ENCODE measurements at regions not wholly inside any gene's neighbourhood (a gene's known extent, or its start where the extent isn't known, plus 50 kb on each side); places are given as distances from the start of the nearest gene placed in this dataset.
"Not testable (repeated sequence)": the region's sequence is repeated elsewhere in the genome, so short reads cannot be mapped to it uniquely, and the experiment has no call there.

DNA sequence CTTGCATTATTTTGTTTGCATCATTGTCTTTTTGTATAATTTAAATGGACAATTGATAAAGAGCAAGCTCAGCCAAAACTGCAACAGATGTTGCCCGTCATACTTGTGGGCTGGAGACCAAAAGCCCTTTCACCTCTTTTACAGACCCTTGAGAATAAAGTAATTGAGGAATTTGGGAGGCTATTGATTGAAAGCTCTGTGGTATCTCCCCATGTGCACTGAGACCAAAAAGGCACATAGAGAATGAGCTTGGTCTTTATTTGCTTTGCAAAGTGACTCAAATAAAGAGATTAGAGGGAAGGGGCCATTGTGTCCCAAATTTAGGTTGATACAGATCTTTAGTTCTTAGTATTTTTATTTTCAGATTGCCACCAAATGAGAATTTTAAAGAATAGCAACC, 617.6 kb downstream of the TRHDE start:
- TF ChIP-seq GATA1 (IDR thresholded peaks at IDR 0.05; ENCODE audit: low read depth, low read length) (no peak), POLR2A (IDR thresholded peaks at IDR 0.05; ENCODE audit: low read length) (no peak)
- no peak for DNase-seq

DNA sequence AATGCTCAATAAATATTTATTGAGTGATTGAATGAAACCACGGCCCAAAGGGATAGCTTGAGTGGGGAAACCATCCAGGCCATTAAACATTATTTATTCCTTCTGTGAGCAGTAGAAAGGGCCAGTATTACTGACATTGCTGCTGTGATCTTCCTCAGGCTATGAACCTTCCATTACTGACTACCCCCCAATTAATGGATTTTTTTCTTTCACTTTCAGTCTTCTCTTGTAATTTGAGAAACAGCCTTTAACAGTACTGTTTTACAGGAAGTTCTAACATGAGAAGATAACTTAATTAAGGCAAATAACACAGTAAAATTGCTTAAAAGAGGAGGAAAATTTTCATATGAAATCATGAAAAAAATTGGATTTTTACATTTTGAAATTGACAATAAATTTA, 629.5 kb downstream of the TRHDE start:
- TF ChIP-seq GATA1 (IDR thresholded peaks at IDR 0.05; ENCODE audit: low read depth, low read length) = no peak
- no peak for TF ChIP-seq POLR2A (IDR thresholded peaks at IDR 0.05; ENCODE audit: low read length)
- no peak for DNase-seq

DNA sequence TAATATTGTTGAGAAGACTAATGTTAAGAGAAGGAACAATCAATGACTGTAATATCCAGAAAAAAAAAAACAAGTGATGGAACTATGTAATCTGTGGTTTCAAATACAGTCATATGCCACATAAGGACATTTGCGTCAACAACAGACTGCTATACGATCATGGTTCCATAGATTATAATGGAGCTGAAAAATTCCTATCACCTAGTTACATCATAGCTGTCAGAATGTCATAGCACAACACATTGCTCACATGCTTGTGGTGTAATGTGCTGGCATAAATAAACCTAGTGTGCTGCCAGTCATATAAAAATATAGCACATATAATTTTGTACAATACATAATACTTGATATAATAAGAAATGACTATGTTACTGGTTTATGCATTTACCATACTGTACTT, 653.5 kb downstream of the TRHDE start:
- DNase-seq = no peak
- no peak for TF ChIP-seq POLR2A (IDR thresholded peaks at IDR 0.05; ENCODE audit: low read length)
- no peak for TF ChIP-seq GATA1 (IDR thresholded peaks at IDR 0.05; ENCODE audit: low read depth, low read length)

DNA sequence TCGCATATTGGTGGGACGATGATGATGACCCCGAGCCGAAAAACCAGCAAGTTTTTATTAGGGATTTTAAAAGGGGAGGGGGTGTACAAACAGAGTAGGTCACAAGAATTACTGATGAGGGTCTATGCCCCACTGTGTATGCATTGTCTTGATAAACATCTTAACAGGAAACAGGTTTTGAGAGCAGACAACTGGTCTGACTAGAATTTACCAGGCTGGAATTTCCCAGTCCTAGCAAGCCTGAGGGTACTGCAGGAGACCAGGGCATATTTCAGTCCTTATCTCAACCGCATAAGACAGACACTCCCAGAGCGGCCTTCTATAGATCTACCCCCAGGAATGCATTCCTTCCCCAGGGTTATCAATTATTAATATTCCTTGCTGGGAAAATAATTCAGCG, 659.7 kb downstream of the TRHDE start:
- DNase-seq = not testable (repeated sequence)

DNA sequence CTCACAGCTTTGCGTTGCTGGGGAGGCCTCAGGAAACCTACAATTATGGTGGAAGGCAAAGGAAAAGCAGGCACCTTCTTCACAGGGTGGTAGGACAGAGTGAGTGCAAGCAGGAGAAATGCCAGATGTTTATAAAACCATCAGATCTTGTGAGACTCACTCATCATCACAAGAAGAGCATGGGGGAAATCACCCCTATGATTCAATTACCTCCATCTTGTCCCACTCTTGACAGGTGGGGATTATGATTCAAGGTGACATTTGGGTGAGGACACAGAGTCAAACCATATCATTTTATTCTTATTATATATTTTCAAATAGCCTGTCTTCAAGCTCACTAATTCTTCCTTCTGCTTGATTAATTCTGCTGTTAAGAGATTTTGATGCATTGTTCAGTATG, 665.3 kb downstream of the TRHDE start:
- TF ChIP-seq POLR2A (IDR thresholded peaks at IDR 0.05; ENCODE audit: low read length) (no peak), GATA1 (IDR thresholded peaks at IDR 0.05; ENCODE audit: low read depth, low read length) (no peak)
- no peak for DNase-seq

DNA sequence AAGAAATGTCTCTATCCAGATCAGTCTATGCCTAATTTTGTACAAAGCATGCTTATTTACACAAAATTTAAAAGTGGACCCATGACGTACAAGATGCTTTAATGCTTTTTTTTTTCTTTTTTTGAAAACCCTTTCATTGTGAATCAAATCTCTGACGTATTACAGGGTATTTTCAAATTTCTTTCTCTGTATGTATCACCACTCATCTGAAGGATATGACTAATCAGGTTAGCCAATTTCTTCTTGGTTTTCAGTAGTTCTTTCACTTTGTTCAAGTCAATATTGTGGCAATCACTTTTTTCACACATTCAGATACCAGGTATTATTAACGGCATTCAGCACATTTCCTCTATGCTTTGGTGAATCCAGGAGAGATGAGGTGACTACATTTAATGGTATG, 685.3 kb downstream of the TRHDE start:
- no peak for DNase-seq
- no peak for TF ChIP-seq POLR2A (IDR thresholded peaks at IDR 0.05; ENCODE audit: low read length)

DNA sequence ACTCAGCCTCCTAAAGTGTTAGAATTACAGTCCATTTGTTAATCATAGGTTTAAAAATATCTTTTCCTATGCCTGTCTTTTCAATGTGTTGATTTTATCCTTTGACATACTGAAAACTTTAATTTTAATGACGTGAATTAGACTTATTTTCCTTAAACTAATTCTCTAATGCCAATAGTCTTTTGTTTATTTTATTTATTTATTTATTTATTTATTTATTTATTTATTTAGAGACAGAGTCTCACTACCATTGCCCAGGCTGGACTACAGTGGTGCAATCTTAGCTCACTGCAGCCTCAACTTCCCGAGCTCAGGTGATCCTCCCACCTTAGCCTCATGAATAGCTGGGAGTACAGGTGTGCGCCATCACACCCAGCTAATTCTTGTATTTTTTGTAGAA, 694.5 kb downstream of the TRHDE start:
- DNase-seq = no peak
- TF ChIP-seq GATA1 (IDR thresholded peaks at IDR 0.05; ENCODE audit: low read depth, low read length) (no peak), POLR2A (IDR thresholded peaks at IDR 0.05; ENCODE audit: low read length) (no peak)

DNA sequence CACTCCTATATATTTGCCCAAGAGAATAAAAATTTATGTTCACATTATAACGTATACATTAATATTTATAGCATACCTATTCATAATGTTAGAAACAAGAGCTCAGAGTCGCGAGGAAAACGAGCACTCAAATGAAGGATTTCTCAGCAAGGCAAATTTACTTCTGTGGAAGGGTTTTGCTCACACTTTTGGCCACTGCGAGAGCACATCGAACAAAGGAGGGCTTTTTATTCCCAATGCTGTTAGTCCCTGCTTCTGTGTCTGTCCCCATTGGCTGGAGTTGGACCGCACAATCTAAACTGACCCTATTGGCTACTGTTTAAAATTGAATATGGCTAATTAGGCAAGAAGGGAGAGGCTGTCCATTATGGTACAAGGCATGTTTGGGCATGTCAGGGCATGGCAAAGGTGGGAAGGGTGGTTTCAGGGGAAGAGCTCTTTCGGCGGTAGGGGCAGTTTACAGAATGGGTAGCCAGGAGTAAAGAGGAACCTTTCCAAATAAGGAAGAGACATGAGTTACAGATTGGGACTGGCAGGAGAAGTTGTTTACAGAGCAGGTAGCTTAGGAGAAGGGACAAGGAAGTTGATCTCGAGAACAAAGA, 702.9 kb downstream of the TRHDE start:
- no peak for DNase-seq
- TF ChIP-seq GATA1 (IDR thresholded peaks at IDR 0.05; ENCODE audit: low read depth, low read length) (no peak), POLR2A (IDR thresholded peaks at IDR 0.05; ENCODE audit: low read length) (no peak)

DNA sequence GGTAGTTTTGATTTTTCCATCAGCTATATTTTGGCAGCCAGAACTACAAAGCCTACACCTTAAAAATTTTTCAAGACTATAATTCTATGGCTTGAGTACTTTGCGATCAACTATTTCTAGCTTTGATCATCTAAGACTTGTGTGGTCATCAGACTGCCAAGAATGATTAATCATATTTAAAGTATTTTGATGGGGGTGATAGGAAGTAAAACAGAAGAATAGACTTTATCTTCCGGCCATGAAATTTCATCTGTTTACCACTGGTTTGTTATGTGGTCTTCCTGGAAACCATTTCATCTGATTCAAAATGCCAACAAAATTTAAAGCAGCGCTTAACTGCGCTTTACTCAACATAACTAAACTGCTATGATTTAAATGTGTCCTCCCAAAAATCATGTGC, 706.8 kb downstream of the TRHDE start:
- DNase-seq = no peak
- no peak for TF ChIP-seq GATA1 (IDR thresholded peaks at IDR 0.05; ENCODE audit: low read depth, low read length)
- TF ChIP-seq POLR2A (IDR thresholded peaks at IDR 0.05; ENCODE audit: low read length) = no peak

DNA sequence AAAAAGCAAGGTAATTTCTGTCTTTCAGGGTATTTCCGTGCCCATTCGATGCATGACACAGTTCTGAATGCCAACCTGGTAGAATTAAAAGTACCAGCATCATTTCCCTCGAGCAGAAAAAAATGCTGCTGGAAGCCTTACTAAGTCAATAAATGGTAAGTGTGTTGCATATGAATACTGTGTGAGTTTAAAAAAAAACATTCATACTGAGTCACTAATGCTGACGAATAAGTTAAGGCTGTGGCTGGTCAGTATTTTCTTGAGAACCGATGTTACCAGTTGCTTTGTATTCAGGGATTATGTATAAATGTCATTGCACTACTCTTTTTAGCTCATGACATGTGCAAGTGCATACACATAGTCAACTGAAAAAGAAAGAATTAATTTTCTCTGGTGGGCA, 710.2 kb downstream of the TRHDE start:
- DNase-seq = no peak
- TF ChIP-seq POLR2A (IDR thresholded peaks at IDR 0.05; ENCODE audit: low read length) (no peak), GATA1 (IDR thresholded peaks at IDR 0.05; ENCODE audit: low read depth, low read length) (no peak)

DNA sequence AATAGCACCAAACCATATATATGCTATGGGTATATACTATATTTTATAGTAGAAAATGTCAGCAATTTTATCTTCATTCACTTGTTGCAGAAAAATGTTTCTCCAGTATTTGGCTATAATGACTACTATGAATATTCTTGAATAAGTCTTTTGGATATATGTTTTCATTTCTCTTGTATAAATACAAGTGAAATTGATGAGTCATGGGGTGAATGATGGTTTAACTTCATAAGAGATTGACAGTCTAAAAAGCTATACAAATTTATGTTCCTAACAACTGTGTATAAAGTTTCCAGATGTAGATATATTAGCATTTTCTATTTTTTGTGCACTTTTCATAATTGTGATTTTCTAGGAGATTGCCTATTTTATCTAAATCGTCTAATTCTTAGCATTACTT, 714.8 kb downstream of the TRHDE start:
- TF ChIP-seq GATA1 (IDR thresholded peaks at IDR 0.05; ENCODE audit: low read depth, low read length) = no peak
- TF ChIP-seq POLR2A (IDR thresholded peaks at IDR 0.05; ENCODE audit: low read length) = no peak

DNA sequence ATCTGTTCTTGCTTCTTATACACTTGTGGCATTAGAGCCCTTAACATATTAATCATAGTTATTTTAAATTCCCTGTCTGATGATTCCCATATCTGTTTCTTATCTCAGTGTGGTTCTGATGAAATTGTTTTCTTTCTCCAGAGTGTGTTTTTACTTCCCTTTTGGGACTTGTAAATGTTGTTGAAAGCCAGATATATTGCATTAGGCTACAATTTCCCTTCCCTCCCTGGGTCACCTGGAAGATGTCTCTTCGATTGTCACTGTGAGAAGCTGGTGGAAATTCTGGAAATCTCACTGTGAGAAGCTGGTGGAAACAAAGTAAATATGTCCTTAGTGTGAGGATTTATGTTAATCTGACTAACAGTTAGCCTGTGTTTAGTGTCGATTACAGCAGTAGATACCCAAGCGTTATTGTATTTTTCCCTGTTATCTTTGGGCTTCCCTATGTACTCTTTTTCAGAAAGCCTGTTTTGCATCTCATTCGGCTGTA, 717.3 kb downstream of the TRHDE start:
- DNase-seq = no peak
- no peak for TF ChIP-seq POLR2A (IDR thresholded peaks at IDR 0.05; ENCODE audit: low read length)
- no peak for TF ChIP-seq GATA1 (IDR thresholded peaks at IDR 0.05; ENCODE audit: low read depth, low read length)

More for the DNA sequence above, 714.8 kb downstream of the TRHDE start:
- DNase-seq = no peak

DNA sequence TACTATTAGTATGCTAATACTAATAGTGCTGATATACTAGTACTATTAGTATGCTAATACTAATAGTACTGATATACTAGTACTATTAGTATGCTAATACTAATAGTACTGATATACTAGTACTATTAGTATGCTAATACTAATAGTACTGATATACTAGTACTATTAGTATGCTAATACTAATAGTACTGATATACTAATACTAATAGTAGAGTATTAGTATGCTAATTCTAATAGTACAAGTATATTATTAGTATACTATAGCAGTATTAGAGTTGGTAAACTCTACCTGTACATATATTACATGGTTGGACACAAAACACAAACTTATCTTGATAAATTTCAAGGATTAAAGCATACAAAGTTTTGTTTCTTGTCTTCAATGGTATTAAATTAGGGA, 722.9 kb downstream of the TRHDE start:
- not testable (repeated sequence) for DNase-seq

DNA sequence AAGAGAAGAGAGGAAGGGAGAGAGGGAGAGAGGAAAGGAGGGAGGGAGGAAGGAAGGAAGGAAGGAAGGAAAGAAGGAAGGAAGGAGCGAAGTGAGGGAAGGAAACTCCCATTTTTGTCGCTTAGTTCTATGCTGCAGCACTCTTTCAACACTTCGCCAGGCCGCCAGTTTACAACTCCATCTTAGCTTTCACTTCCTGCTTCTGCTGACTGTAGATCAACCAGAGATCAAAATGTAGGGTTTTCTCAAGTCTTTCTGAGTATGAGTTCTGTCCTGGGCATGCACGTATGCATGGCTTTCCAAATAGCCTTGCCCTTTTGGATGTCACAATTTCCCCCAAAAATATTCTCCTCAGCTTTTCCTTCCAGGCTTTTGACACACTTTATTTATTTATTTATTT, 723.4 kb downstream of the TRHDE start:
- no peak for DNase-seq
- no peak for TF ChIP-seq GATA1 (IDR thresholded peaks at IDR 0.05; ENCODE audit: low read depth, low read length)

DNA sequence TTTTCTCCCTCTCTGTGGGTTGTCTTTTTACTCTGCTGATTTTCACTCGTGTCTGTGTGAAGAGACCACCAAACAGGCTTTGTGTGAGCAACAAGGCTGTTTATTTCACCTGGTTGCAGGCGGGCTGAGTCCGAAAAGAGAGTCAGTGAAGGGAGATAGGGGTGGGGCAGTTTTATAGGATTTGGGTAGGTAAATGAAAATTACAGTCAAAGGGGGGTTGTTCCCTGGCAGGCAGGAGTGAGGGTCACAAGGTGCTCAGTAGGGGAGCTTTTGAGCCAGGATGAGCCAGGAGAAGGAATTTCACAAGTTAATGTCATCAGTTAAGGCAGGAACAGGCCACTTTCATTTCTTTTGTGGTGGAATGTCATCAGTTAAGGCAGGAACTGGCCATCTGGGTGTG, 729.6 kb downstream of the TRHDE start:
- not testable (repeated sequence) for DNase-seq

DNA sequence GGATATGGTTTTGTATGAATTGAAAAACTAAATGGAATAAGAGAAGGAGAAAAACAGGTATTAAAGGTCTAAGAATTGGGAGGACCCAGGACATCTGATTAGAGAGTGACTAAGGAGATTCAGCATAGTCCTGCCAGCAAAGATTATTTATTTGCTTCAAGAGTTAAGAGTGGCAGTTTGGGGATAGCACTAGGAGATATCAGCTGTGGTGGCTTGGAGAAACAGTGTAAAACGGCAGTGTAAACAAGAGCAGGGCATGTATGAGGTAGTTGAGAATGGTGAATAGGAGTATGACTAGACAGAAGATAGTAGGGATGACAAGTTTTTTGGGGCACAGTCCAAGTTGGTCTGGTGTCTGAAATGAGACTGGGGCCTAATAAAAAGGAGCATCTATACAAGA, 730.3 kb downstream of the TRHDE start:
- DNase-seq = peak; percentile 62 to 85

DNA sequence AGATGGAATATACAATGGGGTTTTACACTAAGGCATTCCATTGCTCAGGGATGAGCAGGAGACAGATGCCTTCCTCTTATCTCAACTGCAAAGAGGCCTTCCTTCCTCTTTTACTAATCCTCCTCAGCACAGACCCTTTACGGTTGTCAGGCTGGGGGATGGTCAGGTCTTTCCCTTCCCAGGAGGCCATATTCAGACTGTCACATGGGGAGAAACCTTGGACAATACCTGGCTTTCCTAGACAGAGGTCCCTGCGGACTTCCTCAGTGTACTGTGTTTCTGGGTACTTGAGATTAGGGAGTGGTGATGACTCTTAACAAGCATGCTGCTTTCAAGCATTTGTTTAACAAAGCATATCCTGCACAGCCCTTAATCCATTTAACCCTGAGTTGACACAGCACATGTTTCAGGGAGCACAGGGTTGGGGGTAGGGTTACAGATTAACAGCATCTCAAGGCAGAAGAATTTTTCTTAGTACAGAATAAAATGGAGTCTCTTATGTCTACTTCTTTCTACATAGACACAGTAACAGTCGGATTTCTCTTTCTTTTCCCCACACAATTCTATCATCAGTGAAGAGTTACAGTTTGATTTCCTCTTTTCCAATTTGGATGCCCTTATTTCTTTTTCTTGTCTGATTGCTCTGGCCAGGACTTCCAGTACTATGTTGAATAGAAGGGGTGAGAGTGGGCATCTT, 737.1 kb downstream of the TRHDE start:
- not testable (repeated sequence) for DNase-seq

Data from erythroblast (primary cell).